Activated B cell treated with CpG ODN at 0.5 μM for 24 hours (primary cell): ENCODE measurements at regions not wholly inside any gene's neighbourhood (a gene's known extent, or its start where the extent isn't known, plus 50 kb on each side); places are given as distances from the start of the nearest gene placed in this dataset.

Experiments
- ATAC-seq: fragments of 200-7000 bp; cut with Tn5 transposase; one replicate; pipeline ENCODE4 v1.10.0; 2021; ENCODE audit warnings: low read depth, mild to moderate bottlenecking, moderate library complexity
- CTCF ChIA-PET: fragments of 350-600 bp; sonication (Branson Sonifier 250); formaldehyde crosslinking; loops from one replicate; lab custom pipeline; 2021; ENCODE audit warnings: antibody characterized with exemption; lab: Charles Lee
- POLR2A ChIA-PET: fragments of 350-600 bp; sonication (Branson Sonifier 250); formaldehyde crosslinking; loops from one replicate; lab custom pipeline; 2021; ENCODE audit warnings: antibody characterized with exemption; lab: Charles Lee
- DNase-seq: peaks from one replicate; pipeline ENCODE4 v3.0.0; 2022
- H3K27ac Mint-ChIP-seq: one replicate; pipeline ENCODE4 v1.8.0; 2020; ENCODE audit warnings: mixed read lengths
- H3K27me3 Mint-ChIP-seq: one replicate; pipeline ENCODE4 v1.8.0; 2021; ENCODE audit warnings: mixed read lengths
- H3K36me3 Mint-ChIP-seq: one replicate; pipeline ENCODE4 v1.8.0; 2021; ENCODE audit warnings: low read depth, mixed read lengths
- H3K4me1 Mint-ChIP-seq: one replicate; pipeline ENCODE4 v1.8.0; 2021; ENCODE audit warnings: mixed read lengths
- H3K4me3 Mint-ChIP-seq: one replicate; pipeline ENCODE4 v1.8.0; 2020; ENCODE audit warnings: mild to moderate bottlenecking, mixed read lengths
- H3K9me3 Mint-ChIP-seq: one replicate; pipeline ENCODE4 v1.8.0; 2020; ENCODE audit warnings: mixed read lengths
- CTCF ChIP-seq: fragments of 200-600 bp; IDR thresholded peaks from one replicate; pipeline ENCODE4 v1.8.0; 2022; ENCODE audit warnings: antibody characterized with exemption, mild to moderate bottlenecking
- intact Hi-C: fragments of 100-400 bp; cut with micrococcal nuclease; formaldehyde crosslinking; loops from one replicate; pipeline ENCODE4 v1.15.1; 2024

GRCh38 chr4:23976423-23976822 lies 86.6 kb upstream of the PPARGC1A start:
- no peaks in the 10 kb centered on the region for H3K4me1 Mint-ChIP-seq
- H3K4me3 Mint-ChIP-seq: no peak overlapping the region
- CTCF ChIA-PET: no interaction called here
- intact Hi-C loops: no loop called here
- ATAC-seq (no peak), DNase-seq (no peak)
- no peak for TF ChIP-seq CTCF
- POLR2A ChIA-PET: no interaction called here
- no peak overlapping the region for H3K27ac Mint-ChIP-seq
- H3K27me3 Mint-ChIP-seq: no peaks in the 10 kb centered on the region
- no peaks in the 10 kb centered on the region for H3K9me3 Mint-ChIP-seq
- H3K36me3 Mint-ChIP-seq: no peaks in the 10 kb centered on the region

GRCh38 chr4:23973308-23973855 lies 83.5 kb upstream of the PPARGC1A start:
- Mint-ChIP-seq H3K4me3 (no peak overlapping the region), H3K4me1 (no peaks in the 10 kb centered on the region), H3K9me3 (no peaks in the 10 kb centered on the region), H3K27me3 (no peaks in the 10 kb centered on the region), H3K36me3 (no peaks in the 10 kb centered on the region), H3K27ac (no peak overlapping the region)
- ATAC-seq: no peak
- no peak for DNase-seq
- intact Hi-C loops: no loop called here
- ChIA-PET POLR2A (no interaction called here), CTCF (no interaction called here)
- no peak for TF ChIP-seq CTCF

- Mint-ChIP-seq H3K4me1 (no peaks in the 10 kb centered on the region), H3K4me3 (no peak overlapping the region), H3K9me3 (no peaks in the 10 kb centered on the region), H3K36me3 (no peaks in the 10 kb centered on the region), H3K27ac (no peak overlapping the region), H3K27me3 (no peaks in the 10 kb centered on the region)
- ATAC-seq: no peak
- no peak for TF ChIP-seq CTCF
- CTCF ChIA-PET: no interaction called here
- no peak for DNase-seq
- intact Hi-C loops: no loop called here
- POLR2A ChIA-PET: no interaction called here
These were observed 83.0 kb upstream of the PPARGC1A start for GRCh38 chr4:23972805-23973204.

- no peak overlapping the region for H3K27ac Mint-ChIP-seq
- ChIA-PET CTCF (no interaction called here), POLR2A (no interaction called here)
- H3K9me3 Mint-ChIP-seq: peaks cover 2% of the 10 kb centered on the region
- no peak for TF ChIP-seq CTCF
- H3K27me3 Mint-ChIP-seq: no peaks in the 10 kb centered on the region
- H3K36me3 Mint-ChIP-seq: no peaks in the 10 kb centered on the region
- H3K4me3 Mint-ChIP-seq: no peak overlapping the region
- intact Hi-C loops: no loop called here
- DNase-seq (no peak), ATAC-seq (no peak)
- no peaks in the 10 kb centered on the region for H3K4me1 Mint-ChIP-seq
These were observed 82.3 kb upstream of the PPARGC1A start for GRCh38 chr4:23972187-23972586.

GRCh38 chr4:23970201-23970850 lies 80.5 kb upstream of the PPARGC1A start:
- intact Hi-C loops: no loop called here

More at GRCh38 chr4:23970201-23970850, 80.5 kb upstream of the PPARGC1A start:
- no peak overlapping the region for H3K27ac Mint-ChIP-seq
- ChIA-PET CTCF (no interaction called here), POLR2A (no interaction called here)
- DNase-seq: no peak
- no peak overlapping the region for H3K4me3 Mint-ChIP-seq
- no peaks in the 10 kb centered on the region for H3K27me3 Mint-ChIP-seq
- no peaks in the 10 kb centered on the region for H3K36me3 Mint-ChIP-seq
- no peaks in the 10 kb centered on the region for H3K4me1 Mint-ChIP-seq
- no peak for ATAC-seq
- peaks cover 2% of the 10 kb centered on the region for H3K9me3 Mint-ChIP-seq
- TF ChIP-seq CTCF: no peak
